Fibroblast of lung (primary cell): ENCODE measurements at regions not wholly inside any gene's neighbourhood (a gene's known extent, or its start where the extent isn't known, plus 50 kb on each side); places are given as distances from the start of the nearest gene placed in this dataset.

Experiments
- DNase-seq, 2 donors: peaks; one replicate each; pipeline versions ENCODE4 v3.0.0 to v3.0.0-alpha.2; 2010; ENCODE audit warnings: low read depth in 2 of 2
- H2AFZ ChIP-seq: 2 replicates; pipeline ENCODE4 v1.5.1; 2012; ENCODE audit warnings: low read length, control low read depth, inconsistent platforms
- H3K27ac ChIP-seq: 2 replicates; pipeline ENCODE4 v1.5.1; 2011; ENCODE audit warnings: low read length, control low read depth; ENCODE audit not compliant: insufficient read depth
- H3K27me3 ChIP-seq: 2 replicates; pipeline ENCODE4 v1.5.1; 2011; ENCODE audit warnings: mild to moderate bottlenecking, low read length; ENCODE audit not compliant: control insufficient read depth, insufficient read depth
- H3K36me3 ChIP-seq: 2 replicates; pipeline ENCODE4 v1.5.1; 2011; ENCODE audit warnings: low read length; ENCODE audit not compliant: control insufficient read depth, insufficient read depth
- H3K4me1 ChIP-seq: 2 replicates; pipeline ENCODE4 v1.5.1; 2011; ENCODE audit warnings: low read length; ENCODE audit not compliant: control insufficient read depth, insufficient read depth; ENCODE audit errors: extremely low read depth
- H3K4me2 ChIP-seq: 2 replicates; pipeline ENCODE4 v1.5.1; 2011; ENCODE audit warnings: low read length, control low read depth; ENCODE audit not compliant: insufficient read depth; ENCODE audit errors: extremely low read depth
- H3K4me3 ChIP-seq, 4 experiments: fragments of 200-600 bp in 1 of 4; sonication (generic) in 1 of 4; replicated peaks in 1 of 4; 2 replicates each; pipeline ENCODE4 v1.5.1; 2011 to 2016; ENCODE audit warnings: low read length in 4 of 4, low read depth in 3 of 4, mild to moderate bottlenecking in 3 of 4, control low read depth in 2 of 4, inconsistent platforms in 1 of 4, mixed read lengths in 1 of 4; ENCODE audit not compliant: insufficient read depth in 1 of 4; ENCODE audit errors: control extremely low read depth in 1 of 4
- H3K79me2 ChIP-seq: 2 replicates; pipeline ENCODE4 v1.5.1; 2012; ENCODE audit warnings: mild to moderate bottlenecking, low read length, inconsistent platforms; ENCODE audit not compliant: control insufficient read depth, insufficient read depth
- H3K9ac ChIP-seq: 2 replicates; pipeline ENCODE4 v1.5.1; 2011; ENCODE audit warnings: mild to moderate bottlenecking, low read length, control low read depth; ENCODE audit not compliant: insufficient read depth
- H3K9me3 ChIP-seq: 2 replicates; pipeline ENCODE4 v1.5.1; 2012; ENCODE audit warnings: low read depth, low read length; ENCODE audit not compliant: control insufficient read depth, insufficient read depth
- H4K20me1 ChIP-seq: 2 replicates; pipeline ENCODE4 v1.5.1; 2011; ENCODE audit warnings: low read length; ENCODE audit not compliant: control insufficient read depth, insufficient read depth; ENCODE audit errors: extremely low read depth
- CTCF ChIP-seq, 2 donors: IDR thresholded peaks in 1 of 2; conservative IDR thresholded peaks in 1 of 2; 1 replicate in 1 of 2; 2 replicates in 1 of 2; pipeline ENCODE4 v1.5.1; 2011 to 2012; ENCODE audit warnings: low read length in 2 of 2, control low read depth in 1 of 2, inconsistent platforms in 1 of 2, low read depth in 1 of 2, mild to moderate bottlenecking in 1 of 2
- EZH2 ChIP-seq: IDR thresholded peaks from 2 replicates; pipeline ENCODE4 v1.5.1; 2012; ENCODE audit warnings: low read length, control low read depth, mild to moderate bottlenecking; ENCODE audit errors: missing control alignments

DNA sequence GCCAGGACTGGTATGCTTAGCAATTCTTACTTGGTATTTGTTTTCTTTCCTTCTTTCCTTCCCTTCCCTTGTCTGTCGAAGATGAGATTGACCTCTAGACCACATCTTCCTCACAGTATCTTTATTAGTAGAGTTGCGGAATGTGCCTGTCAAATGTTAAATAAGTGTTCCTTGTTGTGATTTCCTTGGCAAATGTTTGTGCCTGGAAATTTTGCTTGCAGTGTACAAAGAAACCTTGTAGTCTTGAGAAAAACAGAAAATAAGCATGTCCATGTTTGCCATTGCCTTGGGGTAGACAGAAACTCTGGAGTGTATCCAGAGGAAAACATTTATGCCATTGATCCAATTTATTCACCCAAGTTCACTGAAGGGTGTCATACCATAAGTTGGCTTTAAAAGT, 79.5 kb upstream of the ZNF385D start:
- Histone ChIP-seq H3K9me3 (no peaks in the 10 kb centered on the region), H4K20me1 (no peaks in the 10 kb centered on the region), H3K4me2 (no peak overlapping the region), H3K79me2 (no peaks in the 10 kb centered on the region), H3K4me3 (no peak overlapping the region), H3K9ac (no peak overlapping the region), H3K4me1 (no peaks in the 10 kb centered on the region), H3K27ac (no peak overlapping the region), H3K27me3 (no peaks in the 10 kb centered on the region), H2AFZ (no peak overlapping the region), H3K36me3 (no peaks in the 10 kb centered on the region)
- no peak for TF ChIP-seq CTCF (conservative IDR thresholded peaks at IDR 0.05 in 1 of 2, IDR thresholded peaks at IDR 0.05 in 1 of 2; ENCODE audit: low read depth in 1 of 2, low read length in 2 of 2)
- no peak for TF ChIP-seq EZH2
- DNase-seq, result no peak

DNA sequence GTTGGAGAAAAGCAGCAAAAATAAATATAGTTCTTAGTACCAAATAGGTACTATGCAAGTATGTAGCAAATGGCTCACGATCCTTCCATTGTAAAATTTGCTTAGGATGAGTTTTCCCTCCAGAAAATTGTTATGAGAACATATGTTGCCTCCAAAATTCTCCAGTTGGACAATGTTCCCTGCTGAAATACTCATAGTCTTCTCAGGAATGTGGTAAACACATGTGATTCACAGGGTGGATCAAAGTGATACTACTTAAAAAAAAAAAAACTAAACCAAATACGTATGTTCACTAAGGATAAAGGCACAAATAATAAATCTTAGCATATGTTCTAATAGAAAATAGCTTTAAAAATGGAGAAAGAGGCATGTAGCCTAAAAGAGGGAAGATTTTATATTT, 84.3 kb upstream of the ZNF385D start:
- no peaks in the 10 kb centered on the region for H3K9me3 ChIP-seq
- peak in 1 of 2 donors; percentile 58 for DNase-seq
- H3K27me3 ChIP-seq, result no peaks in the 10 kb centered on the region
- no peaks in the 10 kb centered on the region for H3K4me1 ChIP-seq
- no peak overlapping the region for H2AFZ ChIP-seq
- no peak overlapping the region for H3K9ac ChIP-seq
- H3K4me2 ChIP-seq, result no peak overlapping the region
- no peaks in the 10 kb centered on the region for H3K79me2 ChIP-seq
- H4K20me1 ChIP-seq, result no peaks in the 10 kb centered on the region
- no peak overlapping the region for H3K4me3 ChIP-seq
- no peak overlapping the region for H3K27ac ChIP-seq
- TF ChIP-seq EZH2, result no peak
- TF ChIP-seq CTCF (conservative IDR thresholded peaks at IDR 0.05 in 1 of 2, IDR thresholded peaks at IDR 0.05 in 1 of 2; ENCODE audit: low read depth in 1 of 2, low read length in 2 of 2), result no peak
- no peaks in the 10 kb centered on the region for H3K36me3 ChIP-seq

DNA sequence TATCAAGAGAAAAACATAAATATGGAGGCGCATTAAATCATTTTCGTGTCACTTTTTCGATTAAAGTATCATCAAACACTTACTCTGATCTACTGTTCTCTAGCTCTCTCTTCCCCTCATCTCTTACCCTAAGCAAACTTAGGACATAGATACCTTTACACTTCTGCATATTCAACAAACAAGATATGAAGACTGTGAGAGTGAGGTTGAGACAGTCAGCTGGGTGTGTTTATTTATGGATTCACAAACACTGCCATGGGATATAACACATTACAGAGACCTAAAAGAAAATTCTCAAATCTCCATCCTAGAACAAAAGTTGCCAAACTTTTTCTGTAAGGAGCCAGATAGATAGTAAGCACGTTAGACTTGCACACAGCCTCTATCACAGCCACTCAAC, 85.2 kb upstream of the ZNF385D start:
- Histone ChIP-seq H3K27ac (no peak overlapping the region), H3K79me2 (no peaks in the 10 kb centered on the region), H3K27me3 (no peaks in the 10 kb centered on the region), H3K4me3 (no peak overlapping the region), H3K36me3 (no peaks in the 10 kb centered on the region), H3K9me3 (no peaks in the 10 kb centered on the region), H3K4me1 (no peaks in the 10 kb centered on the region), H2AFZ (no peak overlapping the region), H4K20me1 (no peaks in the 10 kb centered on the region), H3K9ac (no peak overlapping the region), H3K4me2 (no peak overlapping the region)
- no peak for TF ChIP-seq EZH2
- no peak for TF ChIP-seq CTCF (conservative IDR thresholded peaks at IDR 0.05 in 1 of 2, IDR thresholded peaks at IDR 0.05 in 1 of 2; ENCODE audit: low read depth in 1 of 2, low read length in 2 of 2)
- DNase-seq, result no peak
